ENCODE measurements at regions not wholly inside any gene's neighbourhood (a gene's known extent, or its start where the extent isn't known, plus 50 kb on each side); places are given as distances from the start of the nearest gene placed in this dataset.
A peak's percentile ranks its signal among the peaks of the same experiment; 100 is the strongest.

DNA sequence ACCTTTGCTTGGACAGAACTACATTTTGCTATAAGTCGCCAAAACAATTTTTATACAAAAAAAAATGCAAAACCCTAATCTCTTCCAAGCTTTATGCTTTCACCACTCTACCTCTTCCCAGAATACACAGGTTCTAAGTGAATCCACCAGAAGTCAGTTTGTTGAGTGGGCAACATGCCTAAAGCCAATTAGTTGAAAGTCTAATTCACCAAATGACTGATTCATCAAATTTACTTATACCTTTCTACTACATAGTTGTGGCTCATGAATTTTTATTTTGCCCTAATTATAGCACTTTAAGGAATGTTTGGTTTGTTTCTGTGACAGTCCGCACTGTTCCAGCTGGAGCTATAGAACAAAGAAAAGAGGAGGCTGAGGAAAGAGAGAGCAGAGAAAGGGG is 265.9 kb upstream of the TGFBR2 start:
- Histone ChIP-seq H3K9me2 (ENCODE audit: insufficient read depth, low read length) (no peaks in the 10 kb centered on the region), H3K36me3 (ENCODE audit: insufficient read depth, low read length) (no peaks in the 10 kb centered on the region), H3K4me3 (ENCODE audit: low read length) (no peak overlapping the region), H3K27me3 (ENCODE audit: insufficient read depth, low read depth, low read length) (no peaks in the 10 kb centered on the region), H3K27ac (ENCODE audit: low read length) (no peak overlapping the region), H2AFZ (ENCODE audit: low read depth, low read length) (no peak overlapping the region), H3K4me2 (ENCODE audit: low read length) (no peak overlapping the region), H3K9me3 (ENCODE audit: low read length) (no peaks in the 10 kb centered on the region), H3K9ac (ENCODE audit: low read length) (no peak overlapping the region), H3K79me2 (replicated peaks; ENCODE audit: insufficient read depth, low read length) (no peaks in the 10 kb centered on the region), H3F3A (ENCODE audit: insufficient read depth, low read length, poor library complexity, severe bottlenecking) (no peaks in the 10 kb centered on the region), H4K20me1 (ENCODE audit: insufficient read depth) (no peaks in the 10 kb centered on the region)
- TF ChIP-seq MXI1 (conservative IDR thresholded peaks at IDR 0.05; ENCODE audit: poor library complexity, severe bottlenecking) (no peak), RAD21 (conservative IDR thresholded peaks at IDR 0.05) (no peak), POLR2AphosphoS5 (IDR thresholded peaks at IDR 0.05) (no peak), EP300 (conservative IDR thresholded peaks at IDR 0.05; ENCODE audit: poor library complexity, severe bottlenecking) (no peak), TAF1 (IDR thresholded peaks at IDR 0.05; ENCODE audit: low read depth) (no peak), SMC3 (conservative IDR thresholded peaks at IDR 0.05; ENCODE audit: poor library complexity) (no peak), EZH2 (IDR thresholded peaks at IDR 0.05; ENCODE audit: borderline replicate concordance, insufficient read depth, low read length, poor library complexity, severe bottlenecking) (no peak)
- TF ChIP-seq, protein P1, sequence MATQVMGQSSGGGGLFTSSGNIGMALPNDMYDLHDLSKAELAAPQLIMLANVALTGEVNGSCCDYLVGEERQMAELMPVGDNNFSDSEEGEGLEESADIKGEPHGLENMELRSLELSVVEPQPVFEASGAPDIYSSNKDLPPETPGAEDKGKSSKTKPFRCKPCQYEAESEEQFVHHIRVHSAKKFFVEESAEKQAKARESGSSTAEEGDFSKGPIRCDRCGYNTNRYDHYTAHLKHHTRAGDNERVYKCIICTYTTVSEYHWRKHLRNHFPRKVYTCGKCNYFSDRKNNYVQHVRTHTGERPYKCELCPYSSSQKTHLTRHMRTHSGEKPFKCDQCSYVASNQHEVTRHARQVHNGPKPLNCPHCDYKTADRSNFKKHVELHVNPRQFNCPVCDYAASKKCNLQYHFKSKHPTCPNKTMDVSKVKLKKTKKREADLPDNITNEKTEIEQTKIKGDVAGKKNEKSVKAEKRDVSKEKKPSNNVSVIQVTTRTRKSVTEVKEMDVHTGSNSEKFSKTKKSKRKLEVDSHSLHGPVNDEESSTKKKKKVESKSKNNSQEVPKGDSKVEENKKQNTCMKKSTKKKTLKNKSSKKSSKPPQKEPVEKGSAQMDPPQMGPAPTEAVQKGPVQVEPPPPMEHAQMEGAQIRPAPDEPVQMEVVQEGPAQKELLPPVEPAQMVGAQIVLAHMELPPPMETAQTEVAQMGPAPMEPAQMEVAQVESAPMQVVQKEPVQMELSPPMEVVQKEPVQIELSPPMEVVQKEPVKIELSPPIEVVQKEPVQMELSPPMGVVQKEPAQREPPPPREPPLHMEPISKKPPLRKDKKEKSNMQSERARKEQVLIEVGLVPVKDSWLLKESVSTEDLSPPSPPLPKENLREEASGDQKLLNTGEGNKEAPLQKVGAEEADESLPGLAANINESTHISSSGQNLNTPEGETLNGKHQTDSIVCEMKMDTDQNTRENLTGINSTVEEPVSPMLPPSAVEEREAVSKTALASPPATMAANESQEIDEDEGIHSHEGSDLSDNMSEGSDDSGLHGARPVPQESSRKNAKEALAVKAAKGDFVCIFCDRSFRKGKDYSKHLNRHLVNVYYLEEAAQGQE (IDR thresholded peaks at IDR 0.05; ENCODE audit: borderline replicate concordance), result no peak
- TF ChIP-seq, protein P2, sequence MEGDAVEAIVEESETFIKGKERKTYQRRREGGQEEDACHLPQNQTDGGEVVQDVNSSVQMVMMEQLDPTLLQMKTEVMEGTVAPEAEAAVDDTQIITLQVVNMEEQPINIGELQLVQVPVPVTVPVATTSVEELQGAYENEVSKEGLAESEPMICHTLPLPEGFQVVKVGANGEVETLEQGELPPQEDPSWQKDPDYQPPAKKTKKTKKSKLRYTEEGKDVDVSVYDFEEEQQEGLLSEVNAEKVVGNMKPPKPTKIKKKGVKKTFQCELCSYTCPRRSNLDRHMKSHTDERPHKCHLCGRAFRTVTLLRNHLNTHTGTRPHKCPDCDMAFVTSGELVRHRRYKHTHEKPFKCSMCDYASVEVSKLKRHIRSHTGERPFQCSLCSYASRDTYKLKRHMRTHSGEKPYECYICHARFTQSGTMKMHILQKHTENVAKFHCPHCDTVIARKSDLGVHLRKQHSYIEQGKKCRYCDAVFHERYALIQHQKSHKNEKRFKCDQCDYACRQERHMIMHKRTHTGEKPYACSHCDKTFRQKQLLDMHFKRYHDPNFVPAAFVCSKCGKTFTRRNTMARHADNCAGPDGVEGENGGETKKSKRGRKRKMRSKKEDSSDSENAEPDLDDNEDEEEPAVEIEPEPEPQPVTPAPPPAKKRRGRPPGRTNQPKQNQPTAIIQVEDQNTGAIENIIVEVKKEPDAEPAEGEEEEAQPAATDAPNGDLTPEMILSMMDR (IDR thresholded peaks at IDR 0.05; ENCODE audit: poor library complexity, severe bottlenecking), result no peak

DNA sequence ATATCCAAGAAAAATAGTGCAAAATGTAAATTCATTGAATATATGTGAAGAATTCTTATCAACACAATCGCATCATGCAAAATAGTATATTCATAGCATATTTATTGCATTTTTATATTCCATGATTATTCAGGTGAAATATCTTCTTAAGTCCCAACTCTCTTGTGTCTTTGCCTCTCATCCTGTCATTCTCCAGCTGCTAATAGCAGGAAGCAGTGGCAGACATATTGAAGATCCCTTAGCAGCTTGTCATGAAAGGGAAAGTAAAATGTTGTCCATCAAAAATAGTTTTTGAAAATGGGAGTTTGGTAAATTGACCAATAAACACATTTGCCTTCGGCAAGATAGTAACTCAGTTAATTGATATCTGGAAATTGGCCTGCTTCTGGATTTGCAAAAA is 265.3 kb upstream of the TGFBR2 start:
- no peaks in the 10 kb centered on the region for H3K9me3 ChIP-seq (ENCODE audit: low read length)
- H3K27ac ChIP-seq (ENCODE audit: low read length), result no peak overlapping the region
- no peak overlapping the region for H3K4me3 ChIP-seq (ENCODE audit: low read length)
- TF ChIP-seq SMC3 (conservative IDR thresholded peaks at IDR 0.05; ENCODE audit: poor library complexity) (no peak), EP300 (conservative IDR thresholded peaks at IDR 0.05; ENCODE audit: poor library complexity, severe bottlenecking) (peak; percentile 53)
- no peak overlapping the region for H3K9ac ChIP-seq (ENCODE audit: low read length)
- H3K36me3 ChIP-seq (ENCODE audit: insufficient read depth, low read length), result no peaks in the 10 kb centered on the region
- no peaks in the 10 kb centered on the region for H3K79me2 ChIP-seq (replicated peaks; ENCODE audit: insufficient read depth, low read length)
- no peak overlapping the region for H3K4me2 ChIP-seq (ENCODE audit: low read length)
- H3K27me3 ChIP-seq (ENCODE audit: insufficient read depth, low read depth, low read length), result no peaks in the 10 kb centered on the region
- no peaks in the 10 kb centered on the region for H3K9me2 ChIP-seq (ENCODE audit: insufficient read depth, low read length)
- H2AFZ ChIP-seq (ENCODE audit: low read depth, low read length), result no peak overlapping the region
- H3F3A ChIP-seq (ENCODE audit: insufficient read depth, low read length, poor library complexity, severe bottlenecking), result no peaks in the 10 kb centered on the region
- H4K20me1 ChIP-seq (ENCODE audit: insufficient read depth), result no peaks in the 10 kb centered on the region

DNA sequence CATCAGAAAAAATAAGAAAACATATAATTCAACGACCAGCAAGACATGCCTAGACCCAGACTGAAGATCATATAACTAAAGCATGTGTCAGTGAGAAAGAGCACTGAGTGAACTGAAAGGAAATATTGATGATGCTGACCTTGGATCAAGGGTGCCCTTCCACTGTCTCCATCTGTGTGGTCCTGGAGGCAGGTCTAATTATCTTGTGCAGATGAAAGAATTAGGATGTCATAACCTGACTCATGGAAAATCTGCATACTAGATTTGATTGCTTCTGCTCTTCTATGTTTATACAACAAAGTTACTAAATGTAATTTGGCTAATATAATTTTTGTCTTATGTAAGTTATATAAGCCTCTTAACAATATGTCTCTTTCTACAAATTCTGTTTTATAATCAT is 264.6 kb upstream of the TGFBR2 start:
- Histone ChIP-seq H2AFZ (ENCODE audit: low read depth, low read length) (no peak overlapping the region), H3K36me3 (ENCODE audit: insufficient read depth, low read length) (no peaks in the 10 kb centered on the region), H4K20me1 (ENCODE audit: insufficient read depth) (no peaks in the 10 kb centered on the region), H3K27ac (ENCODE audit: low read length) (no peak overlapping the region), H3K27me3 (ENCODE audit: insufficient read depth, low read depth, low read length) (no peaks in the 10 kb centered on the region), H3K79me2 (replicated peaks; ENCODE audit: insufficient read depth, low read length) (no peaks in the 10 kb centered on the region), H3K9ac (ENCODE audit: low read length) (no peak overlapping the region), H3K9me3 (ENCODE audit: low read length) (no peaks in the 10 kb centered on the region), H3K9me2 (ENCODE audit: insufficient read depth, low read length) (no peaks in the 10 kb centered on the region), H3K4me3 (ENCODE audit: low read length) (no peak overlapping the region), H3F3A (ENCODE audit: insufficient read depth, low read length, poor library complexity, severe bottlenecking) (no peaks in the 10 kb centered on the region), H3K4me2 (ENCODE audit: low read length) (no peak overlapping the region)
- no peak for TF ChIP-seq EZH2 (IDR thresholded peaks at IDR 0.05; ENCODE audit: borderline replicate concordance, insufficient read depth, low read length, poor library complexity, severe bottlenecking)

All from neural cell (in vitro differentiated cells).